H1 (cell line): ENCODE measurements at regions not wholly inside any gene's neighbourhood (a gene's known extent, or its start where the extent isn't known, plus 50 kb on each side); places are given as distances from the start of the nearest gene placed in this dataset.

Source experiments
- CTCF ChIA-PET: fragments of 300-600 bp; sonication (Branson Sonifier 250); formaldehyde crosslinking; loops from one replicate; lab custom pipeline; 2021; ENCODE audit not compliant: partially characterized antibody; lab: Charles Lee
- POLR2A ChIA-PET: fragments of 300-600 bp; sonication (Branson Sonifier 250); formaldehyde crosslinking; loops from one replicate; lab custom pipeline; 2021; ENCODE audit warnings: inconsistent platforms; ENCODE audit not compliant: partially characterized antibody; lab: Charles Lee
- DNase-seq, 2 experiments: peaks; one replicate each; pipeline versions ENCODE4 v3.0.0 to v3.0.0-alpha.2; 2010 to 2022; ENCODE audit warnings: low spot score in 2 of 2, low read depth in 1 of 2, mixed read lengths in 1 of 2
- FAIRE-seq: peaks from 2 replicates; lab custom pipeline; 2011; peaks lifted over from hg19 to GRCh38; lab: Jason Lieb, UNC
- H2AFZ ChIP-seq: 2 replicates; pipeline ENCODE4 v1.8.1; 2012; ENCODE audit warnings: low read length, inconsistent platforms
- H2AK5ac ChIP-seq: 2 replicates; pipeline ENCODE4 v1.6.1; 2013; ENCODE audit warnings: low read depth, low read length
- H2BK120ac ChIP-seq: replicated peaks from 2 replicates; pipeline ENCODE3; 2013; ENCODE audit warnings: low read depth, low read length, inconsistent platforms
- H2BK12ac ChIP-seq: 2 replicates; pipeline ENCODE4 v1.6.1; 2013; ENCODE audit warnings: low read depth, low read length
- H2BK15ac ChIP-seq: 2 replicates; pipeline ENCODE4 v1.6.1; 2013; ENCODE audit warnings: low read length
- H2BK20ac ChIP-seq: 2 replicates; pipeline ENCODE4 v1.6.1; 2013; ENCODE audit warnings: low read length
- H2BK5ac ChIP-seq: 2 replicates; pipeline ENCODE4 v1.6.1; 2013; ENCODE audit warnings: low read depth, low read length
- H3K14ac ChIP-seq: 2 replicates; pipeline ENCODE4 v1.6.1; 2013; ENCODE audit warnings: inconsistent platforms; ENCODE audit not compliant: insufficient read length
- H3K18ac ChIP-seq: 2 replicates; pipeline ENCODE4 v1.6.1; 2013; ENCODE audit warnings: low read length; ENCODE audit errors: extremely low read depth
- H3K23ac ChIP-seq: 2 replicates; pipeline ENCODE4 v1.6.1; 2013; ENCODE audit warnings: inconsistent platforms; ENCODE audit not compliant: insufficient read length
- H3K23me2 ChIP-seq: 2 replicates; pipeline ENCODE4 v1.6.1; 2013; ENCODE audit warnings: low read depth, low read length
- H3K27ac ChIP-seq: 2 replicates; pipeline ENCODE4 v1.6.1; 2011; ENCODE audit warnings: low read depth, low read length, inconsistent platforms
- H3K27me3 ChIP-seq, 4 experiments: replicated peaks in 1 of 4; 1 replicate in 1 of 4; 2 replicates in 3 of 4; pipeline versions ENCODE4 v1.6.1 to v1.8.1; 2011 to 2013; ENCODE audit warnings: low read length in 3 of 4, mild to moderate bottlenecking in 3 of 4, inconsistent platforms in 2 of 4, mixed read lengths in 2 of 4, moderate library complexity in 1 of 4; ENCODE audit not compliant: control insufficient read depth in 3 of 4, insufficient read depth in 3 of 4; ENCODE audit errors: extremely low read depth in 1 of 4
- H3K36me3 ChIP-seq, 4 experiments: 2 replicates each; pipeline versions ENCODE4 v1.6.1 to v1.8.1; 2011 to 2013; ENCODE audit warnings: mild to moderate bottlenecking in 4 of 4, low read length in 3 of 4, moderate library complexity in 2 of 4, control low read depth in 1 of 4, inconsistent platforms in 1 of 4; ENCODE audit not compliant: insufficient read depth in 4 of 4, control insufficient read depth in 2 of 4
- H3K4ac ChIP-seq: replicated peaks from 2 replicates; pipeline ENCODE3; 2013; ENCODE audit warnings: low read length, low read depth, mixed read lengths, inconsistent platforms; ENCODE audit not compliant: insufficient read length
- H3K4me1 ChIP-seq, 4 experiments: replicated peaks in 1 of 4; 1 replicate in 1 of 4; 2 replicates in 3 of 4; pipeline versions ENCODE4 v1.6.1 to v1.8.1; 2011 to 2013; ENCODE audit warnings: low read length in 3 of 4, inconsistent platforms in 2 of 4, mixed read lengths in 1 of 4; ENCODE audit not compliant: insufficient read depth in 4 of 4, control insufficient read depth in 3 of 4
- H3K4me2 ChIP-seq, 2 experiments: 2 replicates each; pipeline versions ENCODE4 v1.6.1 to v1.8.1; 2011 to 2013; ENCODE audit warnings: low read depth in 2 of 2, low read length in 2 of 2, control low read depth in 1 of 2, inconsistent platforms in 1 of 2, mild to moderate bottlenecking in 1 of 2; ENCODE audit not compliant: insufficient read depth in 1 of 2
- H3K4me3 ChIP-seq, 4 experiments: fragments of 200-600, 300-600 bp in 1 of 4; sonication (generic), shearing (Covaris generic), sonication (Bioruptor Twin) in 1 of 4; 2 replicates each; pipeline versions ENCODE4 v1.5.1 to v1.8.1; 2011 to 2016; ENCODE audit warnings: low read length in 4 of 4, low read depth in 3 of 4, control low read depth in 2 of 4, inconsistent platforms in 2 of 4, mild to moderate bottlenecking in 2 of 4, mixed read lengths in 1 of 4, moderate library complexity in 1 of 4; ENCODE audit not compliant: insufficient read depth in 2 of 4; ENCODE audit errors: extremely low read depth in 1 of 4
- H3K56ac ChIP-seq: replicated peaks from 2 replicates; pipeline ENCODE3; 2013; ENCODE audit warnings: low read depth, mild to moderate bottlenecking, mixed read lengths, low read length, inconsistent platforms; ENCODE audit not compliant: insufficient read length
- H3K79me1 ChIP-seq: 2 replicates; pipeline ENCODE4 v1.6.1; 2013; ENCODE audit warnings: low read depth, low read length, control low read depth
- H3K79me2 ChIP-seq, 2 experiments: 2 replicates each; pipeline versions ENCODE4 v1.6.1 to v1.8.1; 2012 to 2013; ENCODE audit warnings: low read length in 2 of 2, mild to moderate bottlenecking in 2 of 2, inconsistent platforms in 1 of 2; ENCODE audit not compliant: insufficient read depth in 2 of 2, control insufficient read depth in 1 of 2
- H3K9ac ChIP-seq, 4 experiments: replicated peaks in 1 of 4; 1 replicate in 1 of 4; 2 replicates in 3 of 4; pipeline versions ENCODE4 v1.6.1 to v1.8.1; 2011 to 2013; ENCODE audit warnings: low read depth in 3 of 4, low read length in 3 of 4, control low read depth in 2 of 4, mild to moderate bottlenecking in 2 of 4, moderate library complexity in 2 of 4, inconsistent platforms in 1 of 4; ENCODE audit errors: extremely low read depth in 1 of 4
- H3K9me3 ChIP-seq, 2 experiments: 2 replicates each; pipeline versions ENCODE4 v1.6.1 to v1.8.1; 2012 to 2013; ENCODE audit warnings: mild to moderate bottlenecking in 2 of 2, moderate library complexity in 2 of 2, control low read depth in 1 of 2, inconsistent platforms in 1 of 2, low read depth in 1 of 2, low read length in 1 of 2, mixed read lengths in 1 of 2; ENCODE audit not compliant: insufficient read depth in 2 of 2
- H4K20me1 ChIP-seq, 2 experiments: replicated peaks in 1 of 2; 2 replicates each; pipeline versions ENCODE3 to v1.8.1; 2011 to 2013; ENCODE audit warnings: inconsistent platforms in 2 of 2, low read length in 2 of 2, mild to moderate bottlenecking in 1 of 2; ENCODE audit not compliant: insufficient read depth in 2 of 2, control insufficient read depth in 1 of 2
- H4K5ac ChIP-seq: 2 replicates; pipeline ENCODE4 v1.6.1; 2013; ENCODE audit warnings: low read length, low read depth, mixed read lengths, inconsistent platforms; ENCODE audit not compliant: insufficient read length
- H4K8ac ChIP-seq: 2 replicates; pipeline ENCODE4 v1.8.0; 2013; ENCODE audit warnings: mild to moderate bottlenecking, moderate library complexity, low read length, inconsistent platforms; ENCODE audit not compliant: insufficient read depth; ENCODE audit errors: extremely low read depth
- H4K91ac ChIP-seq: replicated peaks from 2 replicates; pipeline ENCODE3; 2013; ENCODE audit warnings: low read length, mixed read lengths, inconsistent platforms; ENCODE audit not compliant: insufficient read length
- BCL11A ChIP-seq, 2 experiments: IDR thresholded peaks; one replicate each; pipeline ENCODE4 v1.6.1; 2011; ENCODE audit warnings: low read depth in 2 of 2, low read length in 2 of 2, mild to moderate bottlenecking in 2 of 2
- NRF1 ChIP-seq: IDR thresholded peaks from 2 replicates; pipeline ENCODE4 v1.6.1; 2011; ENCODE audit warnings: mild to moderate bottlenecking, low read depth, low read length, improper control_type of control experiment
- RXRA ChIP-seq: IDR thresholded peaks from 2 replicates; pipeline ENCODE4 v1.6.1; 2011; ENCODE audit warnings: low read depth, mild to moderate bottlenecking, low read length, moderate library complexity; ENCODE audit not compliant: insufficient read depth
- WGBS, 2 experiments: shearing (Covaris generic) in 1 of 2; methylation state at CpG; one replicate each; pipeline versions ENCODE4 v1.1.6 to v1.1.7; 2013 to 2015; ENCODE audit warnings: low lambda C conversion rate in 2 of 2, mixed read lengths in 2 of 2, inconsistent platforms in 1 of 2, low coverage in 1 of 2, missing lambda C conversion rate in 1 of 2; ENCODE audit not compliant: insufficient replicate concordance in 2 of 2, insufficient coverage in 1 of 2, insufficient read length in 1 of 2; ENCODE audit errors: extremely low coverage in 1 of 2, missing lambda C conversion rate in 1 of 2; 5-methylcytosine and 5-hydroxymethylcytosine counted together

- TF ChIP-seq BCL11A (IDR thresholded peaks at IDR 0.05; ENCODE audit: low read depth in 2 of 2, low read length in 2 of 2) (no peak), NRF1 (no peak), RXRA (no peak)
- Histone ChIP-seq H3K9ac (no peak overlapping the region), H3K4me2 (no peak overlapping the region), H3K36me3 (no peaks in the 10 kb centered on the region), H3K9me3 (no peaks in the 10 kb centered on the region), H3K23me2 (no peaks in the 10 kb centered on the region), H2AFZ (no peak overlapping the region), H3K14ac (no peak overlapping the region), H4K5ac (no peak overlapping the region), H4K8ac (no peak overlapping the region), H3K4me3 (no peak overlapping the region), H4K91ac (no peak overlapping the region), H2BK120ac (no peak overlapping the region), H3K18ac (no peak overlapping the region), H4K20me1 (peaks cover 3 to 11% of the 10 kb centered on the region in 2 experiments), H2BK20ac (no peak overlapping the region), H2BK12ac (no peak overlapping the region), H2BK5ac (no peak overlapping the region), H3K79me2 (no peaks in the 10 kb centered on the region), H3K56ac (no peak overlapping the region), H3K27me3 (no peaks in the 10 kb centered on the region), H3K4me1 (peaks cover 7 to 28% (median 11%) of the 10 kb centered on the region in 4 experiments), H2AK5ac (no peak overlapping the region), H2BK15ac (no peak overlapping the region), H3K23ac (no peak overlapping the region), H3K27ac (no peak overlapping the region; the same call in 1 of the 2 replicates), H3K4ac (no peak overlapping the region), H3K79me1 (no peaks in the 10 kb centered on the region; the same call in 1 of the 2 replicates)
- DNase-seq: no peak
- 95% methylated on average over 8 of the region's 9 CpGs; no CpG with 5 or more reads in 1 of the 2 experiments for WGBS, 2 experiments
- no peak for FAIRE-seq
- POLR2A ChIA-PET: no interaction called here
- CTCF ChIA-PET: interaction anchor here (0.7 to 1.0 kb wide), 2 partner anchors 9 to 10 kb away, joined by 3 to 4 read pairs; no protein-coding TSS in a partner anchor
These were observed 422.5 kb downstream of the SHANK2 start for GRCh38 chr11:70829886-70830272.
